K562 (cell line): ENCODE measurements at regions not wholly inside any gene's neighbourhood (a gene's known extent, or its start where the extent isn't known, plus 50 kb on each side); places are given as distances from the start of the nearest gene placed in this dataset.

ENCODE experiments used
- ATAC-seq: fragments of 200-7000 bp; cut with Tn5 transposase; 3 replicates; pipeline ENCODE4 v1.9.1; 2020; ENCODE audit warnings: moderate library complexity
- BruUV-seq: library from RNA; stranded (reverse); fragments of 400-500 nt; replicated peaks from 2 replicates; lab custom pipeline; 2021; lab: Mats Ljungman, UMichigan
- CTCF ChIA-PET: fragments of 300-600 bp; formaldehyde crosslinking; extraction: SDS; loops from one replicate; lab custom pipeline; 2021; ENCODE audit warnings: low intra/inter-chr PET ratio; lab: Yijun Ruan, JAX
- POLR2A ChIA-PET: fragments of 300-600, 350-650 bp; sonication (Branson Sonifier 250); formaldehyde crosslinking; extraction: SDS; loops from one replicate; lab custom pipeline; 2021; ENCODE audit warnings: antibody characterized with exemption, inconsistent platforms; lab: Yijun Ruan, JAX
- DNase-seq, 4 experiments: peaks; one replicate each; pipeline versions ENCODE4 v3.0.0 to v3.0.0-alpha.2; 2011 to 2018; ENCODE audit warnings: low spot score in 3 of 4, mixed read lengths in 3 of 4; ENCODE audit errors: extremely low read depth in 1 of 4
- FAIRE-seq: peaks from 2 replicates; lab custom pipeline; 2011; peaks lifted over from hg19 to GRCh38; lab: Jason Lieb, UNC
- H2AFZ ChIP-seq: 2 replicates; pipeline ENCODE4 v1.6.0; 2011; ENCODE audit warnings: low read depth, low read length, control low read depth, inconsistent platforms
- H3K27ac ChIP-seq: fragments of 200-600 bp; 3 replicates; pipeline ENCODE4 v1.8.0; 2011; ENCODE audit warnings: low read depth, mild to moderate bottlenecking, control low read depth, inconsistent platforms, low read length, moderate library complexity, mixed read lengths; ENCODE audit errors: extremely low read depth
- H3K27me3 ChIP-seq, 2 experiments: fragments of 300-600 bp in 1 of 2; 2 replicates in 1 of 2; 3 replicates in 1 of 2; pipeline versions ENCODE4 v1.6.0 to v1.8.0; 2011; ENCODE audit warnings: inconsistent platforms in 2 of 2, low read length in 2 of 2, mild to moderate bottlenecking in 1 of 2, mixed read lengths in 1 of 2, moderate library complexity in 1 of 2; ENCODE audit not compliant: control insufficient read depth in 2 of 2, insufficient read depth in 2 of 2
- H3K36me3 ChIP-seq: fragments of 300-600 bp; 3 replicates; pipeline ENCODE4 v1.8.0; 2011; ENCODE audit warnings: mild to moderate bottlenecking, low read length, inconsistent platforms; ENCODE audit not compliant: control insufficient read depth, insufficient read depth
- H3K4me1 ChIP-seq, 2 experiments: fragments of 200-600 bp in 1 of 2; replicated peaks in 1 of 2; 2 replicates in 1 of 2; 3 replicates in 1 of 2; pipeline versions ENCODE4 v1.5.1 to v1.8.0; 2011; ENCODE audit warnings: inconsistent platforms in 2 of 2, low read length in 2 of 2, mild to moderate bottlenecking in 1 of 2, mixed read lengths in 1 of 2, moderate library complexity in 1 of 2; ENCODE audit not compliant: control insufficient read depth in 2 of 2, insufficient read depth in 2 of 2
- H3K4me2 ChIP-seq: 2 replicates; pipeline ENCODE4 v1.6.1; 2011; ENCODE audit warnings: low read length, control low read depth, inconsistent platforms, mixed read lengths; ENCODE audit not compliant: insufficient read depth
- H3K4me3 ChIP-seq: fragments of 200-600 bp; sonication (generic), shearing (Covaris generic); 2 replicates; pipeline ENCODE4 v1.5.1; 2016; ENCODE audit warnings: control low read depth, inconsistent platforms
- H3K79me2 ChIP-seq: fragments of 200-600 bp; 3 replicates; pipeline ENCODE4 v1.8.0; 2011; ENCODE audit warnings: low read length, inconsistent platforms; ENCODE audit not compliant: control insufficient read depth, insufficient read depth
- H3K9ac ChIP-seq, 2 experiments: 2 replicates each; pipeline versions ENCODE4 v1.6.0 to v1.6.1; 2011; ENCODE audit warnings: low read depth in 2 of 2, low read length in 2 of 2, control low read depth in 1 of 2, inconsistent platforms in 1 of 2, mild to moderate bottlenecking in 1 of 2, mixed read lengths in 1 of 2; ENCODE audit not compliant: insufficient read depth in 1 of 2
- H3K9me1 ChIP-seq: one replicate; pipeline ENCODE4 v1.6.0; 2011; ENCODE audit warnings: inconsistent platforms, mild to moderate bottlenecking, low read length, moderate library complexity; ENCODE audit not compliant: control insufficient read depth, insufficient read depth
- H3K9me3 ChIP-seq: replicated peaks from 2 replicates; pipeline ENCODE4 v1.5.1; 2011; ENCODE audit warnings: low read depth, low read length, inconsistent platforms; ENCODE audit not compliant: control insufficient read depth, insufficient read depth
- H4K20me1 ChIP-seq: replicated peaks from 2 replicates; pipeline ENCODE4 v1.6.1; 2011; ENCODE audit warnings: low read length, inconsistent platforms, mixed read lengths; ENCODE audit not compliant: control insufficient read depth, insufficient read depth
- BMI1 ChIP-seq: fragments of 150-350 bp; IDR thresholded peaks from 2 replicates; pipeline ENCODE4 v1.6.1; 2014; ENCODE audit warnings: low read length
- EWSR1 ChIP-seq: fragments of 450-650 bp; IDR thresholded peaks from 2 replicates; pipeline ENCODE4 v1.6.1; 2018; ENCODE audit warnings: borderline replicate concordance, mild to moderate bottlenecking, low read depth, moderate library complexity; ENCODE audit not compliant: partially characterized antibody
- KDM1A ChIP-seq, 2 experiments: fragments of 450-650 bp; IDR thresholded peaks; 2 replicates each; pipeline ENCODE4 v1.6.1; 2016; ENCODE audit warnings: mild to moderate bottlenecking in 2 of 2
- LEF1 ChIP-seq: fragments of 450-650 bp; IDR thresholded peaks from 2 replicates; pipeline ENCODE4 v1.6.1; 2016; ENCODE audit warnings: mild to moderate bottlenecking
- MEF2D ChIP-seq: conservative IDR thresholded peaks from 2 replicates; pipeline ENCODE4 v1.6.1; 2016; ENCODE audit warnings: low read depth, missing genetic modification characterization, missing compliant biosample characterization
- POLR2AphosphoS2 ChIP-seq: IDR thresholded peaks from 2 replicates; pipeline ENCODE4 v1.6.1; 2012; ENCODE audit warnings: low read length, improper control_type of control experiment
- SIN3B ChIP-seq: fragments of 450-650 bp; IDR thresholded peaks from 2 replicates; pipeline ENCODE4 v1.6.1; 2017; ENCODE audit warnings: low read depth, mild to moderate bottlenecking, moderate library complexity
- STAG1 ChIP-seq: sonication (generic); formaldehyde crosslinking; IDR thresholded peaks from 2 replicates; pipeline ENCODE4 v1.5.0; 2020; ENCODE audit warnings: missing genetic modification reagents, borderline replicate concordance
- ZNF263 ChIP-seq: sonication (generic); formaldehyde crosslinking; IDR thresholded peaks from 2 replicates; pipeline ENCODE4 v1.8.0; 2022; ENCODE audit warnings: mild to moderate bottlenecking, missing genetic modification reagents, borderline replicate concordance
- ZNF75A ChIP-seq: fragments of 450-650 bp; formaldehyde crosslinking; IDR thresholded peaks from 2 replicates; pipeline ENCODE4 v1.4.0; 2020; ENCODE audit warnings: mild to moderate bottlenecking
- WGBS: fragments of 100-300 bp; shearing (Covaris generic); methylation state at CpG from one replicate; pipeline ENCODE4 v1.1.6; 2016; ENCODE audit warnings: low coverage, mixed read lengths; ENCODE audit not compliant: insufficient coverage; ENCODE audit errors: missing lambda C conversion rate; 5-methylcytosine and 5-hydroxymethylcytosine counted together
- in situ Hi-C: fragments of 300-500 bp; cut with MboI; formaldehyde crosslinking; loops from 4 replicates; pipeline ENCODE4 v1.15.0; 2018; ENCODE audit warnings: inconsistent platforms, mixed read lengths
- intact Hi-C: fragments of 100-400 bp; cut with micrococcal nuclease; formaldehyde crosslinking; loops from 2 replicates; pipeline ENCODE4 v1.14.2; 2022
- TF ChIP-seq, protein P1 (sequence below): fragments of 250-450 bp; sonication (Bioruptor Pico); IDR thresholded peaks from 2 replicates; pipeline ENCODE4 v1.4.0; 2020; ENCODE audit warnings: mild to moderate bottlenecking, moderate library complexity
- TF ChIP-seq, protein P2 (sequence below), 3 experiments: fragments of 200-800 bp in 1 of 3; sonication (Bioruptor generic) in 1 of 3; sonication (generic) in 1 of 3; formaldehyde crosslinking in 1 of 3; IDR thresholded peaks; 2 replicates each; pipeline versions ENCODE4 v1.6.1 to v1.8.0; 2016 to 2022; ENCODE audit warnings: mild to moderate bottlenecking in 2 of 3, missing compliant biosample characterization in 2 of 3, missing genetic modification characterization in 2 of 3, missing genetic modification reagents in 1 of 3

DNA sequence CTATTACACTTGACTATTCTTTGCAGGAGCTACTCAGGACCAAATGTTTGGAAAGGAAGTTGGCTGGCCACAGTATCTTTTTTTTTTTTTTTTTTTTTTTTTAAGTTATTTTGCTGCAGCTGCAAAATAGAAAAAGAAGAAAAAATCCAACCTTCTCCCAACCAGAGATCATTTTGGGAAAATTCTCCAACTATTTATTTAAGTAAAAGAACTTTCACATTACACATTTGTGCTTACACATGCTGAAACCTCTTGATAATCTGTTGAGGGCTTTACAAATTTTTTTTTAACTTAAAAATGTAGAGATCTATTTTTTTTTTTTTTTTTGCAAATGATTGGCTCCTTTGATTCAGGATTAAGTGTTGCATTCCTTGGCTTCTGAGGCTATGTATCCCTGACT lies 148.0 kb downstream of the POLR2M start (continued):
- TF ChIP-seq, protein P1, sequence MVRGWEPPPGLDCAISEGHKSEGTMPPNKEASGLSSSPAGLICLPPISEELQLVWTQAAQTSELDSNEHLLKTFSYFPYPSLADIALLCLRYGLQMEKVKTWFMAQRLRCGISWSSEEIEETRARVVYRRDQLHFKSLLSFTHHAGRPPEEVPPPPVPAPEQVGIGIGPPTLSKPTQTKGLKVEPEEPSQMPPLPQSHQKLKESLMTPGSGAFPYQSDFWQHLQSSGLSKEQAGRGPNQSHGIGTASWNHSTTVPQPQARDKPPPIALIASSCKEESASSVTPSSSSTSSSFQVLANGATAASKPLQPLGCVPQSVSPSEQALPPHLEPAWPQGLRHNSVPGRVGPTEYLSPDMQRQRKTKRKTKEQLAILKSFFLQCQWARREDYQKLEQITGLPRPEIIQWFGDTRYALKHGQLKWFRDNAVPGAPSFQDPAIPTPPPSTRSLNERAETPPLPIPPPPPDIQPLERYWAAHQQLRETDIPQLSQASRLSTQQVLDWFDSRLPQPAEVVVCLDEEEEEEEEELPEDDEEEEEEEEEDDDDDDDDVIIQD: no peak

DNA sequence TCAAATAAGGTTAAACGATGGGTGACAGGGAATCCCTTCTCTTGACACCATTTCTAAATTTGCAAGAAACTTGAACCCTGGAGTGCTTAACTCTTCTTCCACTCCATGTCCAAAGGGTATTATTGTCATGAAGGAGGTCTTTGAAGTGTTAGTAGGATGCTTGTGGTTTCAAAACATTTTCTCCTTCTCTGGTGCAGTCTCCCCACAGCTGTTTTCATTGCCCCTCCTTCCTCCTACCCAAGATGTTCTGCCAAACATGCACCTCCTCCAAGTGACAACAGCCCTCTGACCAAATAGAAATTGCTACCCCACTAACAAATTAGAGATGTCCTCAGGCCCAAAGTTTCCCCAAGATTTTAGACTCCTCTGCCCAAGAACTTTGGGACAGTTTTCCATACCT lies 151.4 kb downstream of the POLR2M start:
- no peaks in the 10 kb centered on the region for H3K79me2 ChIP-seq
- no TSS peak for BruUV-seq

More for the DNA sequence above, 151.4 kb downstream of the POLR2M start:
- ChIA-PET POLR2A (no interaction called here), CTCF (interaction anchor here (0.8 kb wide), 1 partner anchor 113 kb away, joined by 3 read pairs; no protein-coding TSS in a partner anchor)
- H2AFZ ChIP-seq: no peak overlapping the region
- no peak overlapping the region for H3K9ac ChIP-seq
- no peak overlapping the region for H3K4me3 ChIP-seq
- no peak for ATAC-seq
- H3K27ac ChIP-seq: no peak overlapping the region
- TF ChIP-seq MEF2D (no peak), KDM1A (IDR thresholded peaks at IDR 0.05) (no peak), EWSR1 (no peak), SIN3B (no peak), ZNF75A (CRISPR knock-in tag) (no peak), LEF1 (no peak), POLR2AphosphoS2 (no peak), BMI1 (no peak), STAG1 (CRISPR knock-in tag) (no peak), ZNF263 (CRISPR knock-in tag) (no peak)
- TF ChIP-seq, protein P2, sequence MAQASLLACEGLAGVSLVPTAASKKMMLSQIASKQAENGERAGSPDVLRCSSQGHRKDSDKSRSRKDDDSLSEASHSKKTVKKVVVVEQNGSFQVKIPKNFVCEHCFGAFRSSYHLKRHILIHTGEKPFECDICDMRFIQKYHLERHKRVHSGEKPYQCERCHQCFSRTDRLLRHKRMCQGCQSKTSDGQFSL (CRISPR knock-in tag; IDR thresholded peaks at IDR 0.05): no peak
- TF ChIP-seq, protein P2 (tag; IDR thresholded peaks at IDR 0.05): no peak
- in situ Hi-C loops (no loop called here), intact Hi-C loops (no loop called here)
- H3K4me1 ChIP-seq: no peaks in the 10 kb centered on the region
- peaks cover 2 to 4% of the 10 kb centered on the region in 2 experiments for H3K27me3 ChIP-seq
- 0% methylated on average over 1 of the region's 1 CpG for WGBS
- H3K9me3 ChIP-seq: no peaks in the 10 kb centered on the region
- no peak for FAIRE-seq
- no peaks in the 10 kb centered on the region for H4K20me1 ChIP-seq
- no peaks in the 10 kb centered on the region for H3K36me3 ChIP-seq
- no peaks in the 10 kb centered on the region for H3K9me1 ChIP-seq
- DNase-seq: no peak
- no peak overlapping the region for H3K4me2 ChIP-seq
